Epithelial cell of proximal tubule (primary cell): ENCODE measurements at regions not wholly inside any gene's neighbourhood (a gene's known extent, or its start where the extent isn't known, plus 50 kb on each side); places are given as distances from the start of the nearest gene placed in this dataset.

Experiments used
- DNase-seq: peaks from one replicate; pipeline ENCODE4 v3.0.0-alpha.2; 2011; ENCODE audit warnings: low read depth
- H3K4me3 ChIP-seq: 2 replicates; pipeline ENCODE4 v1.5.1; 2011; ENCODE audit warnings: low read depth, mild to moderate bottlenecking, low read length
- CTCF ChIP-seq: conservative IDR thresholded peaks from 2 replicates; pipeline ENCODE4 v1.5.1; 2012; ENCODE audit warnings: low read depth, mild to moderate bottlenecking, low read length

- TF ChIP-seq CTCF = no peak
- DNase-seq = no peak
- H3K4me3 ChIP-seq = no peak overlapping the region
Observed at GRCh38 chr18:2059336-2059735, 512.0 kb downstream of the METTL4 start.

GRCh38 chr18:2060086-2060485 is 511.2 kb downstream of the METTL4 start:
- no peak for TF ChIP-seq CTCF
- DNase-seq = no peak
- H3K4me3 ChIP-seq = no peak overlapping the region

GRCh38 chr18:2070631-2071030 is 500.7 kb downstream of the METTL4 start:
- DNase-seq = no peak
- H3K4me3 ChIP-seq = no peak overlapping the region
- no peak for TF ChIP-seq CTCF

DNA sequence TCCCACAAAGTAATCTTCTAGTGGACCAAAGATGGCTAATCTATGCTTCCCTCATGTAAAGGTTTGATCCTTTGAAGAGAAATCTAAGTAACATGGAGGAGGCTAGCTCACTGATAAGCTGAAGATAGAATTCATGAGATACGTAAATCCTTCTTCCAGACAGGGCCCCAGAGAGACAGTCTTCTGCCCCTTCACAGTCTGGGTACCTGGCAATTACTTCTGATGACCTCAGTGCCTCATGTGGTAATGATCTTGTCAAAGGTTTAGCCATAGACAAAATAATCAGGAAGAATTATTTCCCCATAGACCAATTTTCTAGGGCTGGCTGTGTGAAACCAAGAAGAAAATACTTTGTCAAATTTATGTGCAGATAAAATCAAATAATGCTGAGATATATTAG is 495.8 kb downstream of the METTL4 start:
- H3K4me3 ChIP-seq = no peak overlapping the region
- DNase-seq = no peak
- no peak for TF ChIP-seq CTCF

- DNase-seq = no peak
- H3K4me3 ChIP-seq = no peak overlapping the region
- no peak for TF ChIP-seq CTCF
Observed at GRCh38 chr18:2082676-2083075, 488.6 kb downstream of the METTL4 start.

DNA sequence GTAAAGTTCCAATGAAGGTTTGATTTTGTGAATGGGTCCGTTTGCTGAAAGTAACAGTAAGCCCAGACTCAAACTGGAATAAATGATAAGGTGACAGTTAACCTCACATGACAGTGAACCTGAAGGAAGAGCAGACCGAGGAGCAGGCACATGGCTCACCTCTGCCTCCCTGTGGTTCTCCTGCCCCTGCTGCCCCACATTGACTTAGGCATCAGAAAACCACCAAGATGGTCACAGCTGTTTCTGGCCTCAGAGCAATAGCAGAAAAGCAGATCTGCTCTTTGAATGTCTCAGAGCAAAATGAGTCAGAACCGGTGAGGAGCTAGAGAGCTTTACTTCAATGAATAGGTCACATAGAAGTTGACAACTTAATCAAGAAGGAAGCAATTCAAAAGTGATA is 487.6 kb downstream of the METTL4 start:
- TF ChIP-seq CTCF = peak; percentile 99
- no peak overlapping the region for H3K4me3 ChIP-seq
- DNase-seq = no peak

DNA sequence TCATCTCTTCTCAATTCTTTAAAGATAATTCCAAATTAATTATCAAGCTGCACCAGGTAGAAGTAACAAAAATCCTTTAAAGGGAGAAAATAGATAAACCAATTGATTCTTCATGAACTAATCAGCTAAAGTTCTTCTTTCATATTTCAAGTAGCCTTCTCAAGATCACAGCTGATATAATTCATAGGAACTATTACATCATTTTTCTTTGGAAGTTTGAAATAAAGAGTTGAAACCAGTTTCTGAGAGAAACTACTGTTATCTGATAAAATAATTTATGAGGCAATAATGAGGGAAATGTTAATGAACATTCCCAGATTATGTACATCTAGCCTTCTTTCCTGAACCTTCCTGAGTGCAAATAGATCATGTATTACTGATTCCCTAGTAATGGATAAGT is 484.9 kb downstream of the METTL4 start:
- DNase-seq = no peak
- TF ChIP-seq CTCF = no peak

More for the DNA sequence above, 484.9 kb downstream of the METTL4 start:
- no peak overlapping the region for H3K4me3 ChIP-seq
